ENCODE measurements at regions not wholly inside any gene's neighbourhood (a gene's known extent, or its start where the extent isn't known, plus 50 kb on each side); places are given as distances from the start of the nearest gene placed in this dataset.
"Not testable (repeated sequence)": the region's sequence is repeated elsewhere in the genome, so short reads cannot be mapped to it uniquely, and the experiment has no call there.

GRCh38 chr9:104388071-104388470 is 116.0 kb upstream of the OR13F1 start:
- no peaks in the 10 kb centered on the region for H3K36me3 Mint-ChIP-seq (ENCODE audit: low read depth, unreplicated experiment)
- H3K9me3 Mint-ChIP-seq (ENCODE audit: unreplicated experiment), result no peaks in the 10 kb centered on the region
- H3K9ac ChIP-seq (ENCODE audit: low read length), result no peak overlapping the region
- H3K4me3 Mint-ChIP-seq (ENCODE audit: unreplicated experiment), result no peak overlapping the region
- no peak overlapping the region for H2AFZ ChIP-seq (ENCODE audit: low read depth, low read length)
- no peak for FAIRE-seq
- H3K4me1 ChIP-seq (ENCODE audit: insufficient read depth, low read length), result no peaks in the 10 kb centered on the region
- H3K27ac Mint-ChIP-seq (ENCODE audit: unreplicated experiment), result no peak overlapping the region
- H3K27me3 Mint-ChIP-seq (ENCODE audit: low read depth, unreplicated experiment), result peaks cover 14% of the 10 kb centered on the region
- no peaks in the 10 kb centered on the region for H3K9me3 ChIP-seq (ENCODE audit: insufficient read depth, low read depth, low read length)
- H3K4me1 Mint-ChIP-seq (ENCODE audit: low read depth, unreplicated experiment), result no peaks in the 10 kb centered on the region
- H3K27me3 ChIP-seq (ENCODE audit: insufficient read depth, low read length), result no peaks in the 10 kb centered on the region
- H3K4me2 ChIP-seq (ENCODE audit: low read length), result no peak overlapping the region
- no peaks in the 10 kb centered on the region for H3K79me2 ChIP-seq (ENCODE audit: insufficient read depth, low read length)
- no peak overlapping the region for H3K4me3 ChIP-seq (ENCODE audit: insufficient read depth, low read depth, low read length)
- DNase-seq (ENCODE audit: low read depth), result no peak
- H3K27ac ChIP-seq (ENCODE audit: low read depth, low read length), result no peak overlapping the region
- no peak for TF ChIP-seq CTCF (IDR thresholded peaks at IDR 0.05; ENCODE audit: insufficient read depth, low read depth, low read length)
- TF ChIP-seq EZH2 (IDR thresholded peaks at IDR 0.05; ENCODE audit: insufficient read depth, low read length), result no peak
- H4K20me1 ChIP-seq (ENCODE audit: insufficient read depth, low read length), result no peaks in the 10 kb centered on the region
- H3K36me3 ChIP-seq (ENCODE audit: insufficient read depth, low read length), result no peaks in the 10 kb centered on the region

GRCh38 chr9:104389341-104389740 is 114.7 kb upstream of the OR13F1 start:
- Mint-ChIP-seq H3K27ac (ENCODE audit: unreplicated experiment) (no peak overlapping the region), H3K4me3 (ENCODE audit: unreplicated experiment) (no peak overlapping the region), H3K27me3 (ENCODE audit: low read depth, unreplicated experiment) (peaks cover 5% of the 10 kb centered on the region), H3K9me3 (ENCODE audit: unreplicated experiment) (peaks cover 1% of the 10 kb centered on the region), H3K4me1 (ENCODE audit: low read depth, unreplicated experiment) (no peaks in the 10 kb centered on the region), H3K36me3 (ENCODE audit: low read depth, unreplicated experiment) (no peaks in the 10 kb centered on the region)
- Histone ChIP-seq H3K9ac (ENCODE audit: low read length) (no peak overlapping the region), H3K27ac (ENCODE audit: low read depth, low read length) (no peak overlapping the region), H4K20me1 (ENCODE audit: insufficient read depth, low read length) (no peaks in the 10 kb centered on the region), H3K27me3 (ENCODE audit: insufficient read depth, low read length) (no peaks in the 10 kb centered on the region), H2AFZ (ENCODE audit: low read depth, low read length) (no peak overlapping the region), H3K36me3 (ENCODE audit: insufficient read depth, low read length) (no peaks in the 10 kb centered on the region), H3K4me2 (ENCODE audit: low read length) (no peak overlapping the region), H3K4me3 (ENCODE audit: insufficient read depth, low read depth, low read length) (no peak overlapping the region), H3K79me2 (ENCODE audit: insufficient read depth, low read length) (no peaks in the 10 kb centered on the region), H3K9me3 (ENCODE audit: insufficient read depth, low read depth, low read length) (no peaks in the 10 kb centered on the region), H3K4me1 (ENCODE audit: insufficient read depth, low read length) (no peaks in the 10 kb centered on the region)
- TF ChIP-seq EZH2 (IDR thresholded peaks at IDR 0.05; ENCODE audit: insufficient read depth, low read length) (no peak), CTCF (IDR thresholded peaks at IDR 0.05; ENCODE audit: insufficient read depth, low read depth, low read length) (no peak)
- FAIRE-seq (no peak), DNase-seq (ENCODE audit: low read depth) (no peak)

GRCh38 chr9:104394901-104395300 is 109.2 kb upstream of the OR13F1 start:
- not testable (repeated sequence) for H3K27me3 Mint-ChIP-seq (ENCODE audit: low read depth, unreplicated experiment); H3K9me3 Mint-ChIP-seq (ENCODE audit: unreplicated experiment); H3K4me2 ChIP-seq (ENCODE audit: low read length); H2AFZ ChIP-seq (ENCODE audit: low read depth, low read length); H3K36me3 ChIP-seq (ENCODE audit: insufficient read depth, low read length); H3K36me3 Mint-ChIP-seq (ENCODE audit: low read depth, unreplicated experiment); H3K27ac Mint-ChIP-seq (ENCODE audit: unreplicated experiment); H3K4me1 ChIP-seq (ENCODE audit: insufficient read depth, low read length); H3K27ac ChIP-seq (ENCODE audit: low read depth, low read length); H3K27me3 ChIP-seq (ENCODE audit: insufficient read depth, low read length); H3K9me3 ChIP-seq (ENCODE audit: insufficient read depth, low read depth, low read length); DNase-seq (ENCODE audit: low read depth); H3K79me2 ChIP-seq (ENCODE audit: insufficient read depth, low read length); FAIRE-seq; H3K4me3 ChIP-seq (ENCODE audit: insufficient read depth, low read depth, low read length); H3K4me3 Mint-ChIP-seq (ENCODE audit: unreplicated experiment); H4K20me1 ChIP-seq (ENCODE audit: insufficient read depth, low read length); H3K9ac ChIP-seq (ENCODE audit: low read length); H3K4me1 Mint-ChIP-seq (ENCODE audit: low read depth, unreplicated experiment)
